Neural cell (in vitro differentiated cells): ENCODE measurements at regions not wholly inside any gene's neighbourhood (a gene's known extent, or its start where the extent isn't known, plus 50 kb on each side); places are given as distances from the start of the nearest gene placed in this dataset.

ENCODE experiments used
- H2AFZ ChIP-seq: fragments of 200-600, 300-800 bp; sonication (generic), shearing (Covaris generic); 2 replicates; pipeline ENCODE4 v1.6.0; 2014; ENCODE audit warnings: low read depth, mild to moderate bottlenecking, antibody characterized with exemption, low read length, moderate library complexity
- H3F3A ChIP-seq: fragments of 200-600 bp; shearing (Covaris generic); 2 replicates; pipeline ENCODE4 v1.6.1; 2016; ENCODE audit warnings: mild to moderate bottlenecking, moderate library complexity, mixed read lengths, antibody characterized with exemption, low read length; ENCODE audit not compliant: insufficient read depth, poor library complexity, severe bottlenecking
- H3K27ac ChIP-seq: fragments of 200-600, 300-800 bp; sonication (generic), shearing (Covaris generic); 2 replicates; pipeline ENCODE4 v1.5.1; 2014; ENCODE audit warnings: mild to moderate bottlenecking, low read length, moderate library complexity
- H3K27me3 ChIP-seq: fragments of 300-800, 200-600 bp; sonication (generic), shearing (Covaris generic); 2 replicates; pipeline ENCODE4 v1.6.0; 2014; ENCODE audit warnings: mild to moderate bottlenecking, low read depth, low read length, moderate library complexity; ENCODE audit not compliant: insufficient read depth
- H3K36me3 ChIP-seq: fragments of 300-800, 200-600 bp; sonication (generic), shearing (Covaris generic); 2 replicates; pipeline ENCODE4 v1.5.1; 2014; ENCODE audit warnings: mild to moderate bottlenecking, antibody characterized with exemption, low read length, moderate library complexity; ENCODE audit not compliant: insufficient read depth
- H3K4me2 ChIP-seq: fragments of 300-800, 200-600 bp; sonication (generic), shearing (Covaris generic); 2 replicates; pipeline ENCODE4 v1.6.0; 2014; ENCODE audit warnings: mild to moderate bottlenecking, low read length
- H3K4me3 ChIP-seq: fragments of 300-800, 200-600 bp; sonication (generic), shearing (Covaris generic); 2 replicates; pipeline ENCODE4 v1.5.1; 2014; ENCODE audit warnings: mild to moderate bottlenecking, low read length, moderate library complexity
- H3K79me2 ChIP-seq: fragments of 200-600 bp; shearing (Covaris generic); replicated peaks from 2 replicates; pipeline ENCODE4 v1.6.0; 2014; ENCODE audit warnings: mild to moderate bottlenecking, low read length, moderate library complexity; ENCODE audit not compliant: insufficient read depth
- H3K9ac ChIP-seq: fragments of 300-800, 200-600 bp; sonication (generic), shearing (Covaris generic); 2 replicates; pipeline ENCODE4 v1.6.1; 2016; ENCODE audit warnings: mild to moderate bottlenecking, low read length, mixed read lengths
- H3K9me2 ChIP-seq: fragments of 200-600 bp; shearing (Covaris generic); 2 replicates; pipeline ENCODE4 v1.6.1; 2016; ENCODE audit warnings: mild to moderate bottlenecking, low read length, mixed read lengths; ENCODE audit not compliant: insufficient read depth
- H3K9me3 ChIP-seq: fragments of 200-600, 300-800 bp; sonication (generic), shearing (Covaris generic); 2 replicates; pipeline ENCODE4 v1.6.1; 2016; ENCODE audit warnings: mild to moderate bottlenecking, mixed run types, low read length, moderate library complexity, mixed read lengths
- H4K20me1 ChIP-seq: fragments of 200-600 bp; shearing (Covaris generic); 2 replicates; pipeline ENCODE4 v1.6.1; 2016; ENCODE audit warnings: mild to moderate bottlenecking, mixed run types; ENCODE audit not compliant: insufficient read depth
- EP300 ChIP-seq: fragments of 450-650 bp; conservative IDR thresholded peaks from 2 replicates; pipeline ENCODE4 v1.6.1; 2014; ENCODE audit warnings: antibody characterized with exemption, mild to moderate bottlenecking, moderate library complexity; ENCODE audit not compliant: poor library complexity, severe bottlenecking
- EZH2 ChIP-seq: fragments of 200-600, 300-800 bp; shearing (Covaris generic), sonication (generic); IDR thresholded peaks from 2 replicates; pipeline ENCODE4 v1.6.1; 2014; ENCODE audit warnings: antibody characterized with exemption, low read length, borderline replicate concordance, mild to moderate bottlenecking; ENCODE audit not compliant: insufficient read depth, poor library complexity, severe bottlenecking
- MXI1 ChIP-seq: fragments of 450-650 bp; conservative IDR thresholded peaks from 2 replicates; pipeline ENCODE4 v1.6.1; 2014; ENCODE audit warnings: antibody characterized with exemption, mild to moderate bottlenecking; ENCODE audit not compliant: poor library complexity, severe bottlenecking
- POLR2AphosphoS5 ChIP-seq: IDR thresholded peaks from 2 replicates; pipeline ENCODE4 v1.6.1; 2012
- RAD21 ChIP-seq: fragments of 450-650 bp; conservative IDR thresholded peaks from 2 replicates; pipeline ENCODE4 v1.6.1; 2014; ENCODE audit warnings: antibody characterized with exemption, mild to moderate bottlenecking, moderate library complexity
- REST ChIP-seq: IDR thresholded peaks from 2 replicates; pipeline ENCODE4 v1.6.1; 2012; ENCODE audit warnings: borderline replicate concordance
- SMC3 ChIP-seq: fragments of 450-650 bp; conservative IDR thresholded peaks from 2 replicates; pipeline ENCODE4 v1.6.1; 2014; ENCODE audit warnings: antibody characterized with exemption, mild to moderate bottlenecking, moderate library complexity; ENCODE audit not compliant: poor library complexity
- TAF1 ChIP-seq: IDR thresholded peaks from 2 replicates; pipeline ENCODE4 v1.6.1; 2012; ENCODE audit warnings: low read depth
- TF ChIP-seq, protein P1 (sequence below): fragments of 450-650 bp; IDR thresholded peaks from 2 replicates; pipeline ENCODE4 v1.5.1; 2014; ENCODE audit warnings: antibody characterized with exemption, mild to moderate bottlenecking, moderate library complexity; ENCODE audit not compliant: poor library complexity, severe bottlenecking

DNA sequence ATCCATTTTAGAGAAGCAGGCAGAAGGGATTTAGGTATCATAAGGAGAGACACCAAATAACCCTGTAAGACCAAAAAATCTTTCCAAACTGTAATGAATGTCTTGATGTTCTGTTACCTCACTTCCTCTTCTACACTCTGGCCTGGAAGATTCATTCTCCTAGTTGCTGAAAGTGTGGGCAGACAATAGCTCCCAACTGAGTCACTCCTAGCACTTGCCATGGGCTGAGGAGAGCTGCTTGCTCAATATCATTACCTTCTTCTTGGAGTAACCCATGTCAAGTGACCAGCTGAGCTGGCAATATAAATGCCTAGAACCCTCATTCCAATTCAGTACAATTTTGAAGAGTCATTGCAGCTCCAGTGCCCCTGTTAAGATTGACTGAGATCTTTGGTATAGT, 1985.5 kb upstream of the CDH6 start:
- no peaks in the 10 kb centered on the region for H3K79me2 ChIP-seq
- no peaks in the 10 kb centered on the region for H4K20me1 ChIP-seq
- H3K9me3 ChIP-seq, result no peaks in the 10 kb centered on the region
- H3K27ac ChIP-seq, result no peak overlapping the region
- H3K36me3 ChIP-seq, result no peaks in the 10 kb centered on the region
- H3K27me3 ChIP-seq, result no peaks in the 10 kb centered on the region
- no peaks in the 10 kb centered on the region for H3F3A ChIP-seq
- H3K4me2 ChIP-seq, result no peak overlapping the region
- no peak overlapping the region for H3K4me3 ChIP-seq
- TF ChIP-seq SMC3 (no peak), TAF1 (no peak)
- H2AFZ ChIP-seq, result no peak overlapping the region
- no peak overlapping the region for H3K9ac ChIP-seq
- H3K9me2 ChIP-seq, result no peaks in the 10 kb centered on the region

DNA sequence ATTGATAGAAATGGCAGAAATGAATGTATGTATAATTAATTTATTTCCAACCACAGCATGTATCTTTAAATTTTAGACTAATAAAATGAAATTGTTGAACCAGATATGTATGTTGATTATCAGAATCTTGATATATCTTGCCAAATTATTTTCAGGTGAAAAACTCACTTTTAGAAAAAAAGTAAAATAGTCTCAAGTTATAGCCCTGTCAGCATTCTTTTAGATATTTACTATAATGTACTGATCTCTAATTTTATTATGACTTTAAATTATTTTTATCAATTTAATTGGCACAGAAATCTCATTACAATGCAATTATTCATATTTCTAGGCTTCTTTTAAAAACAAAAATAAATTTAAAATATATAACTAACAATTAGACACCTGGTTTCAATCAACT, 1990.4 kb upstream of the CDH6 start:
- TF ChIP-seq SMC3 (no peak), RAD21 (no peak), TAF1 (no peak), EP300 (no peak), POLR2AphosphoS5 (no peak), REST (no peak), MXI1 (no peak), EZH2 (no peak)
- TF ChIP-seq, protein P1, sequence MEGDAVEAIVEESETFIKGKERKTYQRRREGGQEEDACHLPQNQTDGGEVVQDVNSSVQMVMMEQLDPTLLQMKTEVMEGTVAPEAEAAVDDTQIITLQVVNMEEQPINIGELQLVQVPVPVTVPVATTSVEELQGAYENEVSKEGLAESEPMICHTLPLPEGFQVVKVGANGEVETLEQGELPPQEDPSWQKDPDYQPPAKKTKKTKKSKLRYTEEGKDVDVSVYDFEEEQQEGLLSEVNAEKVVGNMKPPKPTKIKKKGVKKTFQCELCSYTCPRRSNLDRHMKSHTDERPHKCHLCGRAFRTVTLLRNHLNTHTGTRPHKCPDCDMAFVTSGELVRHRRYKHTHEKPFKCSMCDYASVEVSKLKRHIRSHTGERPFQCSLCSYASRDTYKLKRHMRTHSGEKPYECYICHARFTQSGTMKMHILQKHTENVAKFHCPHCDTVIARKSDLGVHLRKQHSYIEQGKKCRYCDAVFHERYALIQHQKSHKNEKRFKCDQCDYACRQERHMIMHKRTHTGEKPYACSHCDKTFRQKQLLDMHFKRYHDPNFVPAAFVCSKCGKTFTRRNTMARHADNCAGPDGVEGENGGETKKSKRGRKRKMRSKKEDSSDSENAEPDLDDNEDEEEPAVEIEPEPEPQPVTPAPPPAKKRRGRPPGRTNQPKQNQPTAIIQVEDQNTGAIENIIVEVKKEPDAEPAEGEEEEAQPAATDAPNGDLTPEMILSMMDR, result no peak

More for the DNA sequence above, 1990.4 kb upstream of the CDH6 start:
- Histone ChIP-seq H3K27me3 (no peaks in the 10 kb centered on the region), H3K4me3 (no peak overlapping the region), H2AFZ (no peak overlapping the region), H3K9me3 (no peaks in the 10 kb centered on the region), H3K9me2 (no peaks in the 10 kb centered on the region), H3K79me2 (no peaks in the 10 kb centered on the region), H3K4me2 (no peak overlapping the region), H4K20me1 (no peaks in the 10 kb centered on the region), H3F3A (no peaks in the 10 kb centered on the region), H3K27ac (no peak overlapping the region), H3K36me3 (no peaks in the 10 kb centered on the region), H3K9ac (no peak overlapping the region)
